ENCODE measurements at regions not wholly inside any gene's neighbourhood (a gene's known extent, or its start where the extent isn't known, plus 50 kb on each side); places are given as distances from the start of the nearest gene placed in this dataset.
"Not testable (repeated sequence)": the region's sequence is repeated elsewhere in the genome, so short reads cannot be mapped to it uniquely, and the experiment has no call there.

DNA sequence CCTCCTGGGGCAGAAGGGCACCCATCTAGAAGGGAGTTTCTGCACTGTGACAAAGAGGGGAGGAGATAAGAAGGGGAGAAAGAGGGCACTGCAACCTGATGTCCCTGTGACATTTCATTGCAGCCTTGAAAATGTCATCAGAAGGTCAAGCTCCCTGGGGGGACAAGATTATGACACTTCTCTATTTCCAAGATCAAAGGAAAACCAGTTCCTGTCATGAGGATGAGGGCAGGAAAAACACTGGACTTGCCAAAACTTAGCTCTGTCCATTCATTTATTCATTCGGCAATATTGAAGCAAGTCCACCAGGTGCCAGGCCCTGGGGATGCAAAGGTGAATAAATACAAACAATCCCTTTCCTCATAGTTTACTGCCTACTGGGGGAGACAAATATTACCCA, 138.4 kb upstream of the CDKN3 start:
- Histone ChIP-seq H3K4me3 (no peak overlapping the region), H3K27ac (no peak overlapping the region)
- no peak for DNase-seq (ENCODE audit: low spot score)
- TF ChIP-seq, protein P1, sequence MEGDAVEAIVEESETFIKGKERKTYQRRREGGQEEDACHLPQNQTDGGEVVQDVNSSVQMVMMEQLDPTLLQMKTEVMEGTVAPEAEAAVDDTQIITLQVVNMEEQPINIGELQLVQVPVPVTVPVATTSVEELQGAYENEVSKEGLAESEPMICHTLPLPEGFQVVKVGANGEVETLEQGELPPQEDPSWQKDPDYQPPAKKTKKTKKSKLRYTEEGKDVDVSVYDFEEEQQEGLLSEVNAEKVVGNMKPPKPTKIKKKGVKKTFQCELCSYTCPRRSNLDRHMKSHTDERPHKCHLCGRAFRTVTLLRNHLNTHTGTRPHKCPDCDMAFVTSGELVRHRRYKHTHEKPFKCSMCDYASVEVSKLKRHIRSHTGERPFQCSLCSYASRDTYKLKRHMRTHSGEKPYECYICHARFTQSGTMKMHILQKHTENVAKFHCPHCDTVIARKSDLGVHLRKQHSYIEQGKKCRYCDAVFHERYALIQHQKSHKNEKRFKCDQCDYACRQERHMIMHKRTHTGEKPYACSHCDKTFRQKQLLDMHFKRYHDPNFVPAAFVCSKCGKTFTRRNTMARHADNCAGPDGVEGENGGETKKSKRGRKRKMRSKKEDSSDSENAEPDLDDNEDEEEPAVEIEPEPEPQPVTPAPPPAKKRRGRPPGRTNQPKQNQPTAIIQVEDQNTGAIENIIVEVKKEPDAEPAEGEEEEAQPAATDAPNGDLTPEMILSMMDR (IDR thresholded peaks at IDR 0.05): no peak

DNA sequence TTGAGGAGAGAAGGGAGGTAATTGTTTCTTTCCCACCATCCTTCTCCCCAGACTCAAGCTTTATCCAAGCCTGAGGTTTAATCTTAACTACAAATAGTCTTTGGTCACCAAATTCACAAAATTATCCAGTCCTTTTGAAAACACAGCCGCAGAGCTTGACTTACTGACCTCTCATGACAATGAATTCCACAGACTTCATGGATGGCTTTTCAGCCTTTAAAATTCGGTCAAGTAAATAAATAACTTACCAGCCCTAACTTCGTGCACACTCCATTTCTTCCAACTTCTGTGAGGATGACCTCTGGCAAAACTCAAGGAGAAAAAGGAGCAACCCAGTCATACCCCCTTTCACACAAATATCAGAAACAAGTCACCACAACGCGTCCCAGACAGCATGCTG, 137.0 kb upstream of the CDKN3 start:
- H3K4me3 ChIP-seq: no peak overlapping the region
- no peak overlapping the region for H3K27ac ChIP-seq
- DNase-seq (ENCODE audit: low spot score): no peak
- TF ChIP-seq, protein P1 (IDR thresholded peaks at IDR 0.05): no peak

DNA sequence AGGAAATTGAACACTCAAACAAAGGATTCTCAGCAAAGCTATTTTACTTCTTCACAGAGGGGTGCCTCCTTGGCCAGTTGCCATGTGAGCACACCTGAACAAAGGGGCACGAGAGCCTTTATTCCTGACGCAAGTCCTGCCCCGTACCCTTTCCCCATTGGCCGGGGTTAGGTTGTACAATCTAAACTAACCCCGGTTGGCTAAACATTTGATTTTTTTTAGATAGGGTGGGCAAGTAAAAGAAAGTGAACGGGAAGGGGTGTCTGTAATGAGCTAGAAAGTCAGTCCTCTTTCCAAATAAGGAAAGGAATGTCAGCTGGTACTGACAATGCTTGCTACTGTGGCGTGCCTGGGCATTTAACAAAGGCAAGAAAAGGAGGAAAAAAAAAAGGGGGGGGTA, 135.5 kb upstream of the CDKN3 start:
- DNase-seq (ENCODE audit: low spot score): no peak
- TF ChIP-seq, protein P1 (IDR thresholded peaks at IDR 0.05): no peak

DNA sequence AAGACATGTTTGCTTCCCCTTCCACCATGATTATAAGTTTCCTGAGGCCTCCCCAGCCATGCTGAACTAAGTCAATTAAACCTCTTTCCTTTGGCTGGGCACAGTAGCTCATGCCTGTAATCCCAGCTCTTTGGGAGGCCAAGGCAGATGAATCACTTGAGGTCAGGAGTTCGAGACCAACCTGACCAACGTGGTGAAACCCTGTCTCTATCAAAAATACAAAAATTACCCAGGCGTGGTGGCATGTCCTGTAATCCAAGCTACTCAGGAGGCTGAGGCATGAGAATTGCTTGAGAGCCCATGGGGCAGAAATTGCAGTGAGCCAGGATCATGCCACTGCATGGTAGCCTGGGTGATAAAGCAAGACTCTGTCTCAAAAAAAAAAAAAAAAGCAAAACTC, 130.2 kb upstream of the CDKN3 start:
- not testable (repeated sequence) for H3K27ac ChIP-seq; DNase-seq (ENCODE audit: low spot score); H3K4me3 ChIP-seq

More for the DNA sequence above, 135.5 kb upstream of the CDKN3 start:
- Histone ChIP-seq H3K4me3 (no peak overlapping the region), H3K27ac (no peak overlapping the region)

DNA sequence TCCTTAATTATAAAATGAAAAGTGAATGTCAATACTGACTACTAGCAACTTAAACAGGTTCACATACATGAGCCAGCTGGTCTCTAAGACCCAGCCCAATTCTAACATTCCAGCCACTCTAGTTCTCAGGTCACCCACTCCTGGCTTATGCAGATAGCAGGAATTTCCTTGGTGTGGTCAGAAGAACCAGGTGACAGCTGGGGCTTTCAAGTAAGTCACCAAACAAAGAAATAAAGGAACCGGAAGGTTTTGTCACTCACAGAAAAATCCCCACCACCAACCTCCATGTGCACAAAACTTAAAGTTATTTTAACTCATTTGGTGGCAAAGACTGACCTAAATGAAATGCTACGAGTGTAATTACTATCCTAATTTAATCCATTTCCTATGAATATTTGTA, 129.6 kb upstream of the CDKN3 start:
- TF ChIP-seq, protein P1 (IDR thresholded peaks at IDR 0.05): no peak
- DNase-seq (ENCODE audit: low spot score): no peak
- H3K27ac ChIP-seq: no peak overlapping the region

DNA sequence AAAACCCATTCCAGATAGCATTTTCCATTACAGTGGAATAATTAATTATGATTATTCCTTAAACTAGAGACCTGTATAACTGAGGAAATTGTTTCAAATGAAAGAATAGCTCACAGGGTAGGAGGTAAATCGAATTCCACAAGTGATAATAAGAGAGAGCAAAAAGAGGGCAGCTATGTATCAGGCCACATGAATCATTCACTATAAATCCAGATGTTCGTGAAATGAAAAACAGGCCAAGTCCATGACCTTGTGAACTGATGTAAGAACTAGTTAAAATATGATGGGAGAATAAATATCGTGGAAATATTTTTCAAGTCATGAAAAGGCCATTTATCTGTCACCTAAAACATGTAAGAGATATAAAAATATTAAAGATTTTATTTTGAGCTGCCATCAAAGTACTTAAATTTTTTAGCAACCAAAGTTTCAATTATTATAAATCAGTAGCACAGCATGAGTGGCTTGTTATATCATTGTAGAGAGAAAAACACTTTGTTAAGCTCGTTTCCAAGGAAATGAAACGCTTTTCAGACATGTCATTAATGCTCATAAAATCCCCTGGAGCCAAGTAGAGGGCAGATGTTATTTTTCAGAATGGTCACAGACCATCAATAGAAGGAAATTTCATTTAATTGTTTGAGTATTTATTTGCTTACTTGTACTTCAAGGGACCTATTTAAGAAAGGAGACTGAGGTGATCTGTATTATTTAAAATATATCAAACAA, 120.6 kb upstream of the CDKN3 start:
- no peak for DNase-seq (ENCODE audit: low spot score)
- Histone ChIP-seq H3K27ac (no peak overlapping the region), H3K4me3 (no peak overlapping the region)
- TF ChIP-seq, protein P1 (IDR thresholded peaks at IDR 0.05): no peak

More for the DNA sequence above, 129.6 kb upstream of the CDKN3 start:
- no peak overlapping the region for H3K4me3 ChIP-seq

DNA sequence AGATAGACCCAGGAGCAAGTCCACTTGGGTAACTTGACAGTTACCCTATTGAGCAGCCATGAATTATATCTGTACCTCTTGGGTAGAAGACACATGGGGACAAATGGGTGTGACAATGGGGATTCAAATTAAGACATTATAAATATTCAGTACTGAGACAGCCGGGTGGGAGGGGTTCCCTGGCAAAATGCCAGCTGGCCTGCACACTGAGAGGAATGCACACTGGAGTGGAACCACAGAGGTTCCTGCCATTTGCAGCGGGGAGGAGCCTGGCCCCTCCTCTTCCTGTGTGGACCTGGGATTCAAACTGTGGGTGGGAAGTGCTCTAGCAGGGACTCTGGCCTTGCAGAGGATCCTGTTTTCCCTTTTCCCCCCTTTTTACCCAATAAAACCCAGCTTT, 118.7 kb upstream of the CDKN3 start:
- TF ChIP-seq, protein P1 (IDR thresholded peaks at IDR 0.05): no peak
- Histone ChIP-seq H3K4me3 (no peak overlapping the region), H3K27ac (no peak overlapping the region)
- no peak for DNase-seq (ENCODE audit: low spot score)
